OCI-LY3 (cell line): ENCODE measurements at regions not wholly inside any gene's neighbourhood (a gene's known extent, or its start where the extent isn't known, plus 50 kb on each side); places are given as distances from the start of the nearest gene placed in this dataset.

Source experiments
- EZH2phosphoT487 ChIP-seq: fragments of 200-600 bp; shearing (Covaris generic); IDR thresholded peaks from 2 replicates; pipeline ENCODE4 v1.6.1; 2018; ENCODE audit warnings: antibody characterized with exemption, mixed run types, low read depth
- TF ChIP-seq, protein P1 (sequence below): fragments of 200-600, 300-600 bp; sonication (generic); IDR thresholded peaks from 2 replicates; pipeline ENCODE4 v1.5.1; 2014; ENCODE audit warnings: antibody characterized with exemption, low read length, low read depth

DNA sequence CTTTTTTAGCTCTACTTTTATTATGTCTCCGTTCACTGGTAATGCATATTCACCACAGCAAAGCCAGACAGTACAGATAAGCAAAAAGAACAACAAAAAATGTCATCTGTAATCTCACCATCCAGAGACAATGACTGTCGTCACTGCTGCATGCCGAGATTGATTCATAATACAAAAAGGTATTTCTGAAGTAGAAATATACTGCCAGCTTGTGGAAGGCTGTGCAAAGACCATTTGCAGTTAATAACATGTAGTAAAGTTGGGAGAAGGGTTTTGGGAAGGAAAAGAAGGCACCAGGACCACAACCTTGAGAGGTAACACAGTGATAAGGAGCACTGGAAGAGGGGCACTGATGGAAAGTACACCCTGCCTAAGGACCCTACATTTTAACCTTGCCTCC lies 223.0 kb upstream of the ZIC3 start:
- TF ChIP-seq, protein P1, sequence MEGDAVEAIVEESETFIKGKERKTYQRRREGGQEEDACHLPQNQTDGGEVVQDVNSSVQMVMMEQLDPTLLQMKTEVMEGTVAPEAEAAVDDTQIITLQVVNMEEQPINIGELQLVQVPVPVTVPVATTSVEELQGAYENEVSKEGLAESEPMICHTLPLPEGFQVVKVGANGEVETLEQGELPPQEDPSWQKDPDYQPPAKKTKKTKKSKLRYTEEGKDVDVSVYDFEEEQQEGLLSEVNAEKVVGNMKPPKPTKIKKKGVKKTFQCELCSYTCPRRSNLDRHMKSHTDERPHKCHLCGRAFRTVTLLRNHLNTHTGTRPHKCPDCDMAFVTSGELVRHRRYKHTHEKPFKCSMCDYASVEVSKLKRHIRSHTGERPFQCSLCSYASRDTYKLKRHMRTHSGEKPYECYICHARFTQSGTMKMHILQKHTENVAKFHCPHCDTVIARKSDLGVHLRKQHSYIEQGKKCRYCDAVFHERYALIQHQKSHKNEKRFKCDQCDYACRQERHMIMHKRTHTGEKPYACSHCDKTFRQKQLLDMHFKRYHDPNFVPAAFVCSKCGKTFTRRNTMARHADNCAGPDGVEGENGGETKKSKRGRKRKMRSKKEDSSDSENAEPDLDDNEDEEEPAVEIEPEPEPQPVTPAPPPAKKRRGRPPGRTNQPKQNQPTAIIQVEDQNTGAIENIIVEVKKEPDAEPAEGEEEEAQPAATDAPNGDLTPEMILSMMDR, result no peak
- TF ChIP-seq EZH2phosphoT487, result no peak
